Testis (tissue), 2 donors: ENCODE measurements at regions not wholly inside any gene's neighbourhood (a gene's known extent, or its start where the extent isn't known, plus 50 kb on each side); places are given as distances from the start of the nearest gene placed in this dataset.

Experiments used
- POLR2A ChIP-seq: fragments of 450-650 bp; IDR thresholded peaks from one replicate; pipeline ENCODE4 v1.6.1; 2017; ENCODE audit warnings: antibody characterized with exemption, mild to moderate bottlenecking, moderate library complexity
- TF ChIP-seq, protein P1 (sequence below), 3 experiments: fragments of 450-650 bp in 2 of 3; fragments of 200-600 bp in 1 of 3; sonication (generic) in 1 of 3; IDR thresholded peaks; one replicate each; pipeline ENCODE4 v1.5.1; 2016 to 2019; ENCODE audit warnings: antibody characterized with exemption in 3 of 3, mild to moderate bottlenecking in 2 of 3, moderate library complexity in 1 of 3

DNA sequence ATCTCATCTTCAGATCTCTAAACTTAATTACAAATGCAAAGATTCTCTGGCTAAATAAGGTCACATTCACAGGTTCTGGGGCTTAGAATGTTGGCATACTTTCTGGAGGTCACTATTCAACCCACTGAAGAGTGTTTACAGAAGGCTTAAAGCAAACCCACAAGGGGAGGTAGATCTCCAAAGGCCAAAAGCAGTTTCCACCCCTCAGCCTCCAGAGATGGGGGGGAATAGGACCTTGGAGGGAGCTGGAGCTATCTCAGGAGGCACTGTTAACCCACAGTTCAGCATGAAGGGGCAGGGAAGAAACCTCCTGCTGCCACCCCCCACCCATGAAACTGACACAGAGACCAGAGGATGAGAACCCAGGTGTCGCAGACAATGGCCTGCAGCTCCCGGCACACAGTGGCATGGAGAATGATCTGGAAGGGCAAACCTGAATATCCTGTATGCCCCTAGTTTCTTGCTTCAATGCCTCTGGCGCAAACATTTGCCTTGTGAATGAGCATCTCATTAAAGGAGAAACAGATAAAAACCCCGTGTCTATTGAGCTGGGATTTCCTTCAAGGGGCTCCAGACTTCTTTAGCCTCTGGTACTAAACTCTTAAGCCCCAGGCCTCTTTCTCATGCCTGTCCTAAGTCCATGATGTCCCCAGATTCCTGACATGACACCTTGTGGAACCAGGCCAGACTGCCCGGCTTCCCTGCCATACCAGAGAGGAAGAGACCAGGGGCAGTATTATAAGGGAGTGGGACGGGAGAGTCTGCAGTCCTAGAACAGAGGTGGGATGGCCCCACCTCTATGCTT is 103.1 kb upstream of the CDH5 start:
- TF ChIP-seq, protein P1, sequence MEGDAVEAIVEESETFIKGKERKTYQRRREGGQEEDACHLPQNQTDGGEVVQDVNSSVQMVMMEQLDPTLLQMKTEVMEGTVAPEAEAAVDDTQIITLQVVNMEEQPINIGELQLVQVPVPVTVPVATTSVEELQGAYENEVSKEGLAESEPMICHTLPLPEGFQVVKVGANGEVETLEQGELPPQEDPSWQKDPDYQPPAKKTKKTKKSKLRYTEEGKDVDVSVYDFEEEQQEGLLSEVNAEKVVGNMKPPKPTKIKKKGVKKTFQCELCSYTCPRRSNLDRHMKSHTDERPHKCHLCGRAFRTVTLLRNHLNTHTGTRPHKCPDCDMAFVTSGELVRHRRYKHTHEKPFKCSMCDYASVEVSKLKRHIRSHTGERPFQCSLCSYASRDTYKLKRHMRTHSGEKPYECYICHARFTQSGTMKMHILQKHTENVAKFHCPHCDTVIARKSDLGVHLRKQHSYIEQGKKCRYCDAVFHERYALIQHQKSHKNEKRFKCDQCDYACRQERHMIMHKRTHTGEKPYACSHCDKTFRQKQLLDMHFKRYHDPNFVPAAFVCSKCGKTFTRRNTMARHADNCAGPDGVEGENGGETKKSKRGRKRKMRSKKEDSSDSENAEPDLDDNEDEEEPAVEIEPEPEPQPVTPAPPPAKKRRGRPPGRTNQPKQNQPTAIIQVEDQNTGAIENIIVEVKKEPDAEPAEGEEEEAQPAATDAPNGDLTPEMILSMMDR (IDR thresholded peaks at IDR 0.05), result no peak
- TF ChIP-seq POLR2A, result no peak
